HG03575 (cell line): ENCODE measurements at regions not wholly inside any gene's neighbourhood (a gene's known extent, or its start where the extent isn't known, plus 50 kb on each side); places are given as distances from the start of the nearest gene placed in this dataset.
"Not testable (repeated sequence)": the region's sequence is repeated elsewhere in the genome, so short reads cannot be mapped to it uniquely, and the experiment has no call there.

ENCODE experiments used
- ATAC-seq: cut with Tn5 transposase; IDR thresholded peaks from one replicate; pipeline ENCODE4 v1.9.1; 2021; ENCODE audit not compliant: unreplicated experiment, insufficient number of reproducible peaks, low FRiP score; ENCODE audit errors: extremely low read depth

DNA sequence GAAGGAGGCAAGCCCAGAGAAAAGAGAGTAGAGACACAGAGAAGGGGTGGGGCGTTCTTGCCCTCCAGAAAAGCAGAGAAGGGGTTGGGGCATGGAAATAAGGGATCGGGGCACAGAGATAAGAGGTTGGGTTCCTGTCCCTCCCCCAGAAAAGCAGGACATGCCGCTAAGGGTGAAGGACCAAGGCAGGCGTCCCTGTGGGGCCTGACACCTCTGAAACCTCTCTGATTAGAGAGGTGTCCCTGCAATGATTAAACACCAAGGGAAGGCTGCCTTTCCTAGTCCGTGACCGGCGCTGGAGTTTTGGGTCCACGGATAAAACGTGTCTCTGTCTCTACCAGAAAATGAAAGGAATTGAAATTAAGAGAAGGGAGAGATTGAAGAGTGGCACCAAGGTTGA is 914.0 kb upstream of the CRIM1 start:
- not testable (repeated sequence) for ATAC-seq

DNA sequence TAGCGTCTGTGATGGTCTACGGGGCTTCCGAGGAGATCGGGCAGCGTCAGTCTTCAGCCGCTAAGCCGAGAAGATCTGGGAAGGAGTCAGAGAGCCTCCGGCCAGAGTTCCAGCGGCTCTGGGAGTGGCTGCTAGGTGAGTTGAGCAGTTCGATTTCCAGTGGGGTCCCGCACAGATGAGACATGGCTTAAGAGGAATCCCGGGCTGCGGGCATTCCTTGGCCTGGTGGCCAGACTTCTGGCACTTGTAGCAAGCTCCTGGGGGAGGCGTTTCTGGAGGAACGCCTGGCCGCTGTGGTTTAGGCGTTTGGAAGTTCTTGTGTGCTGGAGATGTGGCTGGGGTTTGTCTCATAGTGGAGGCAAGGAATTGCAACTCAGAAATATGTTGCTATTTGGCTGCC is 915.3 kb upstream of the CRIM1 start:
- not testable (repeated sequence) for ATAC-seq

DNA sequence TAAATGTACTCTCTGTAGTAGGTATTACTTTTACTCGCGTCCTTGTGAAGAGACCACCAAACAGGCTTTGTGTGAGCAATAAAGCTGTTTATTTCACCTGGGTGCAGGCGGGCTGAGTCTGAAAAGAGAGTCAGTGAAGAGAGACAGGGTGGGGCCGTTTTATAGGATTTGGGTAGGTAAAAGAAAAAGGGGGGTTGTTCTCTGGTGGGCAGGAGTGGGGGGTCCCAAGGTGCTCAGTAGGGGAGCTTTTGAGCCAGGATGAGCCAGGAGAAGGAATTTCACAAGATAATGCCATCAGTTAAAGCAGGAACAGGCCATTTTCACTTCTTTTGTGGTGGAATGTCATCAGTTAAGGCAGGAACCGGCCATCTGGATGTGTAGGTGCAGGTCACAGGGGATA is 918.7 kb upstream of the CRIM1 start:
- ATAC-seq = not testable (repeated sequence)

DNA sequence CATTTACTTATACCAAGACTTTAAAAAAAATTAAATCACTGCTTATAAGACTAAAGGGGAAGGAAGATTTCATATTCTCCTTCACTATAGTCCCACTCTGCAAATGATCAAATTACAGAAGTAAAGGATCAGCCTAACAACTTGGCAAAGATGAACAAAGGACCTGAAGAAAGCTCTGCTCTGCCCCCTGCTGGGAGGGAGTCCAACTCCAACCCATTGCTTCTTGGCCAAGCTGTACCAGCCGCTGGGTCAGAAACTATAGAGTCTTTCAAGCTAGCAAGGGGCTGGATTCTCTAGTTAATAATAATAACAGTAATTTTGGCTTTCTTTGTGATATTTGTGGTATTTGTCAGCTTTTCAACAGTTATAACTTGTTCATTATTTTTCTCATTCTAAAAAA is 927.0 kb upstream of the CRIM1 start:
- no peak for ATAC-seq

DNA sequence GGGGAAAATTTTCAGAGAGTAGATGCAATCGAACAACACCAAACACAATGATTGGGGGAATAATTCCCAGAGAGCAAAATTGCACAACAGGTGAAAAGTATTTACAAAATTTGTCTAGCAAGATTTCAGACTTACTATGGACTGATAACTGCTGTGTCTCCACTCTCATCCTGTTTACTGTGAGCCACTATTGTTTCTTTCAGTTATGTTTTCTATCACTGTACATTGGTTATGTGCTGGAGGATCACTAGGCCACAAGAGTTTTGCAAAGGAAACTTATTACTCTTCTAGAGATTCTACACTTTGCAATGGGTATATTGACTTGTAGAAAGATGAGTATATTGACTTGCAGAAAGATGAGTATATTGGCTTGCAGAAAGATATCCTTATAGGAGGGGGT is 934.1 kb upstream of the CRIM1 start:
- ATAC-seq = no peak

DNA sequence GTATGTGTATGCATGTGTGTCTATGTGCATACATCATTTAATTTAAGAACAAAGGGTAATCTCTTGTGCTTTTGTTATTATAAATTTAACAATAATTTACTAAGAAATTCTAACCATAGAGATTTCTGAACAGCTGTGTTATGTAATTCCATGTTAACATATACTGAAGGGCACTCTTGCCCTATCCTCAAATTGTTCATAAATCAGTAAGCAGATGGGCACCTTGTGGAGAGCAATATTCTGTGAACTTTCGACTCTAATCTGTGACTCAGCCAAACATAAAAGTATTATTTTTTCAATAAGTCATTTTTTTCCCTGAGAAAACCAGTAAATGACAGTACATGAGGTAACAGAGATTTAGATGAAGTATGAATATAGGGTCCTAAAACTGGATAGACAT is 938.3 kb upstream of the CRIM1 start:
- ATAC-seq = no peak

DNA sequence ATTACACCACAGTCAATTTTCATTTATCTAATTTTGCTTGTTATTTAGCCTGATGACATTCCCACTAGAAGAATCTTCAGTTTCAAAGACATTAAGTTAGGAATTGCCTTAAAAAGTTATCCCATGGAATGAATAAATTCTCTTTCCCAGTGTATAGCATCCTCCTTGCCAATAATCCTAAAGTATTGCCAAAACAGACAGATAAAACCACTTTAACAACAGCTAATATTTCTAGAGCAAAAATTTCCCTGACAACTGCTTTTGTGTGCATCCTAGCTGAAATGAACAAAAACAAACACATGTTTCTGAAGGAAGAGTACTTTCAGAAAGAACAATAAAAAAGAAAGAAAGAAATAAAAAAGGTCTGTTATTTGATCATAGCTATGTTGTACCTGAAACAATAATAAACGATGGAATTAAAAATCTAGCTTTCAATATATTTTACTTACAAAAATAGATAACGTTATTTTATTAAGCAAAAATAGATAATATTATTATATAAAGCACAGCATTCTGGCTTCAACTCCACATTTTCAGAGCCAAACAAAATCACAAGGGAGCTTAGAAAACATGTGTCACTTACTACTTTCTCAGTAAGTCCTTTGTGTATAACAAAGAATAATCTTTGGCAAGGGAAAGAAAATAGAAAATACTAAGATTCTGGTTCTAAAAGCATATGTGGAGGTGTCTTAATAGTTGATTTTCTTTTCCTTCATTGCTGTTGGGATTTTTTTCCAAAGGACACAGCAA is 939.0 kb upstream of the CRIM1 start:
- ATAC-seq = no peak

DNA sequence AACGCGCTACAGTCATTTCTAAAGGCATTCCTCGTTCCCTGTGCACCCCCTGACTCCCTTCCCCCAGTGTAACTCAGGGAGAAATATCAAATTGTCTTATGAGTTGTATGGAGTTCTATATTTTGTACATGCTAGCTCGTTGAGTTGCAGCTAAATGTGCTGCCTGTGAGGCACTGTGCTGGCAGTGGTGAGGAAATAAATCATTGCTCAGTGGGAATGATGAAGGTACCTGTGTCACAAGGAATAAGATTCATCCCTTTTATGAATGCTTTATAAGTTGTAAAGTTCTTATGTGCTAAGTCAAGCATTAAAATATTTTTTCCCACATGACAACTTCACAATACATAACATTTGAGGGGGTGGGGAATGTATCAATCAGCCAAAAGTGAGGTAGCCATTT is 939.6 kb upstream of the CRIM1 start:
- ATAC-seq = no peak

DNA sequence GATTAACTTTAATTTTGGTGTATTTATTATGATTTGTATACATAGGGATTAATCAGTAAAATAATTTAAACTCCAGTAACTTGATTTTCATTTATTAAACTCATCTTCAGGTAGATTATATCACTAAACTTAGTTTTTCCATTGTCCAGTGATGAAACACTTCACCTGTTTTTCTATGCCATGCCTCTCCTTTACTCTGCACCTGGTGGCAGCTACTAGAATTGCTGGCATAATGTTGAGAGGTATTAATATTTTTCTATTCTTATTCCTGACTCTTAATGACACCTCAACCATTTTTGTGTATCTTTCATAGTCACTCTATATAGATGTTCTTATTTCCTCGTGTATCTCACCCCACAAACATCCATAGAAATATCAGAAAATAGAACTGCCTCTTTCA is 940.3 kb upstream of the CRIM1 start:
- ATAC-seq = no peak

DNA sequence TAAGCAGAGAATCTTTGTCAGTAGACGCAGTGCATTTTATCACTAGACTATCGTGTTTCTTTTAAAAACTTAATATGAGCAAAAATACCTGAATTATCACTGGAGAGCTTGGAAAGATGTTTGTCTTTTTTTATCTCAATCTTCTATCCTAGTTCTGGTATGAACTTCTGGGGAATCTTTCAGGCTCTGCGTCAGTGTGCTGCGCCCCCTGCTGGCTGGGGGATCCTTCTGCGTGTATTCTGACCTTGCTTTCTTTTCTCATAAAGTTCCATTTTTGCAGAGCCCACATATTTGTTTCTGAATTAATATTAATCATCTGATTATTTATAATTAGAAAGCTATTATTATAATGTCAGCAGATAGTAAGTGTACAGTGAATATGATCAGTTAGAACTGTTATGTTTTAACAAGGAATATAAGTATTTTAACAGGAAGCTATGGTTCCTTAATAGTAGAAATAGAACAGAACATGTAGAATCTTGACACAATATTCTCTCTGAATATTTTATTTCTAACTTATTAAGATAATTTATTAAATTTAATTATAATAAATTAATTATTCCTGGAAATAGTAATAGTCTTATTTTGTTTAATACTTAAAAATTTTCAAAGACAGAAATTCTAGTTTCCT is 945.0 kb upstream of the CRIM1 start:
- ATAC-seq = no peak

DNA sequence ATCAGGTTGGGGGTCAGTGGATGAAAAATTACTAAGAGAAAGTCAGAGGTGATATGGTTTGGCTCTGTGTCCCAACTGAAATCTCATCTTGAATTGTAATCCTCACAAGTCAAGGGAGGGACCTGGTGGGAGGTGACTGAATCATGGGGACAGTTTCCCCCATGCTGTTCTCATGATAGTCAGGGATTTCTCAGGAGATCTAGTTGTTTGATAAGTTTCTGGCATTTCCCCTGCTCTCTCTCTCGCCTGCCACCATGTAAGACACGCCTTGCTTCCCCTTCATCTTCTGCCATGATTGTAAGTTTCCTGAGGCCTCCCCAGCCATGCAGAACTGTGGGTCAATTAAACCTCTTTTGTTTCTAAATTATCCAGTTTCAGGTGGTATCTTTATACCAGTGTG is 945.8 kb upstream of the CRIM1 start:
- no peak for ATAC-seq

DNA sequence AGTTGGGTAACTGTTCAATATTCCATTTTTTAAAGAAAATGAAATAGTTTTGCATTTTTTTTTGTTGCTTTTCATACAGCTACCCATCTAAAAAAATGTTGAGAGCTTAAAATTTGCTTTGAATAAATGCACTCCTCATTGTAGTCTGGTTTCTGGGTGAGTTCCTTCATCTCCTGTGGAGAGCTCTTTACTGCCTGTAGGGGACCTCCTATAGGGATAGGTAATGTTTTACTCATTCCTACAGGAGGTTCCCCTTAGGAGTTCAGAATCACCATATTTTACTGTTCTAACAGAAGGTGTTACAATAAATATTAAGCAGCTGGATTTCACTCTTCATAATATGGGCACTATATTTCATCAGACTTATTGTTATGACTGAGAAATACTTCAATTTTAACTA is 947.3 kb upstream of the CRIM1 start:
- no peak for ATAC-seq

DNA sequence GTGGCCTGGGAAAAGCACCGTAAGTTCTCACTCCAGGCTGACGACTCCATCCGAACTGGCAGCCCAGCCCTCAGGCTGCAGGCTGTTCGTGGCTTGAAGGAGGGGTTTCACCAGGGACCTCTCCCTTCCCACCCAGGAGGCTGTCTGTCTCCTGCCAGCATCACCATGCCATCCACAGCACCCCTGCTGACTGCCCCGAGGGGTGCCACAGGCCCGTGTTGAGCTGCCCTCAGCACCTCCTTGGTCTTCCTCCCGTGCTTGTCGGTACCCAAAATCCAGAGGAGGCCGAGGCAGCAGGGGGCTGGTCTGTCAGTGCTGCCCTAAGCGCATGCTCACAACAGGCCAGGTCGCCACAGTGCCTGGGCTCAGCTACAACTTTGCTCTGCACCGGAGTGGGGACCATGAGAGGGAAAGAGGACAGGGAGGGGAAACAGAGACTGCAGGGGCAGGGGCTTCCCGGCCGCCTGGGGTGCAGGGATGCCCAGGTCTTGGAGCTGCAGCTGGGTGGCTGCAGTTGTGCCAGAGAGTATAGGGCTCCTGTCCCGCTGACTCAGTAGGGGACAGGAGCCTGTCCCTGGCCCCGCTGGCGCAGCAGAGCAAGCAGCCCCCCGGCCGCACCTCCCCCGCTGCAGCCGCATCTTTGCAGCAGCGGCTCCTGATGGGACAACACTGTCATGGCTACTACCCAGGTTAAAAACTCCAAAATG is 963.7 kb upstream of the CRIM1 start:
- ATAC-seq = no peak

DNA sequence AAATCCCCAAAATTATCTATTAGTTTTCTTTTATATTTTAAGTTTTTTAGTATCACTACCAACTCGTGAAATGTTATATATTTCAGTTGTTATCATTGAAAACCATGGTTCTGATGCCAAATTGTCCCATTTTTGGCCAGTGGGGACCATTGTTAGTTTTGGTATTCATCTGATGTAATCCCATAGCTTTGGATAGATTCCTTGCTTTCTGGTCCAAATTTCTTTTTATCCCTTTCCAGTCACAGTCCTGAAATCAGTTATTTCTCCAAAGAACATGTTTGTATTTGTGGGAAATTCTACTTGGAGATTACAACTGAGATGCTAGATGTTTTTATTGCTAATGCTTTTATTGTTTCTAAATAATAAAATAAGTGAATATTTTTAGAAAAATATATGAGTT is 976.8 kb upstream of the CRIM1 start:
- no peak for ATAC-seq

DNA sequence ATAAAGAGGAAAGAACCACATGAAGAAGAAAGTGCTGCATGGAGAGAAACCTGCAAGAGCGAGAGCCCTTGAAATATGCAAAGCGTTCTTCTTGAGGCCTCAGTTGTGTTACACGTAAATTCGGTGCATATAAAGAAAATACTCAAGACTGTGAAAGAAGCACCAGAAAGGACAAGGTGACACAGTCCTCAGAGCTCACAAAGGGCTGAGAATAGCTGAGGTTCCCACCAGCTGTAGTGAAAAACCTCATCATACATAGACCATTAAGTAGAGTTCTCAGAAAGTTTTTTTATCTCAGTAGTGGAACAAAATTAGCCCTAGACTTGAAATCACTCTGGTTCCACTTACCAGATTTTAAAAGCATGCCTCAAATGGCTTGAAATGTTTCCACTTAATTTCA is 980.7 kb upstream of the CRIM1 start:
- no peak for ATAC-seq

DNA sequence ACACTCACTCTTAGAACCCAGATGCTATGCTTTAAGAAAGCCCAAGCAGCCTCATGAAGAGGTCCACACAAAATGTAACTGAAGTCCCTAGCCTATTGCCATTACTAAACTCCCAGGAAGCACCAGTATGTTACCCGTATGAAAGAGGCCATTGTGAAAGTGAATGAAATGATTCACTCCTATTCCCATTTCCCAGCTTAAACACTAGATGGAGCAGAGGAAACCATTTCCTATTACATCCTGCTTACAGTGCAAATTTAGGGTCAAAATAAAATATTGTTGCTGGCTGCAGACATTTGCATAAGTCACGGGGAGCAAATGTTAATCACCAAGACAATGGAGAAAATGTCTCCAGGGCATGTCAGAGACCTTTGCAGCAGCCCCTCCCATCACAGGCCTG is 989.7 kb upstream of the CRIM1 start:
- ATAC-seq = no peak

DNA sequence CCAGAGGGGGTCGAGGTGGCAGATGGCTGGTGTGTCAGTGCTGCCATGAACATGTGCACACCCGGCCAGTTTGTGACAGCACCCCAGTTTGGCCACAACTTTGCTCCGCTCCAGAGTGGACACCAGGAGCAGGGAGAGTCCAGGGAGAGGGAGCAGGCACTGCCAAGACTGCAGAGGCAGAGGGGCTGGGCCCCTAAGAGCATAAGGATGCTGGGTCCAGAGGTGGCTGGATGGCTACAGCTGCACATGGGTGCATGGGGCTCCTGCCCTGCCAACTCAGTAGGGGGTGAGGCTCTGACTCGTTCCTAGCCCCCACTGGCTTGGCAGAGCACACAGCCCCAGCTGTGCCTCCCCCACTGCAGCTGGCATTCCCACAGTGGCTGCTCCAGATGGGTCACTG is 999.2 kb upstream of the CRIM1 start:
- no peak for ATAC-seq

DNA sequence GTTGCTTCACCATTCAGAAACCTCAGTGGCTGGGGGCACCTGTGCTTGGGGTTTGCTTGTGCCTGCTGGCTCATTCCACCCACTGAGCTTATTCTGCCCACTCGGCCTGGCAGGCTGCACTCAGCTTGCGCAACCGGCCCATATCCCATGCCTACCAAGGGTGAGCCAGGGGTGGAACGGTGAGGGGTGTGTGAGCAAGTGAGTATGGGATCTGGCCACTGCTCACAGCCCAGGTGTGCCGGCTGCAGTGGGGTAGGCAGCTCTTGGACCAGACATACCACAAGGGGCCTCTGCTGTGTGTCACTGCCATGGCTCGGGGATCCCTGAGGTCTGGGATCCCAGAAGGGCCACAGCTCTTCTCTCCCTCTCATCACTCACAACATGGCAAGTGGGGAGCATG is 1000.5 kb upstream of the CRIM1 start:
- no peak for ATAC-seq

DNA sequence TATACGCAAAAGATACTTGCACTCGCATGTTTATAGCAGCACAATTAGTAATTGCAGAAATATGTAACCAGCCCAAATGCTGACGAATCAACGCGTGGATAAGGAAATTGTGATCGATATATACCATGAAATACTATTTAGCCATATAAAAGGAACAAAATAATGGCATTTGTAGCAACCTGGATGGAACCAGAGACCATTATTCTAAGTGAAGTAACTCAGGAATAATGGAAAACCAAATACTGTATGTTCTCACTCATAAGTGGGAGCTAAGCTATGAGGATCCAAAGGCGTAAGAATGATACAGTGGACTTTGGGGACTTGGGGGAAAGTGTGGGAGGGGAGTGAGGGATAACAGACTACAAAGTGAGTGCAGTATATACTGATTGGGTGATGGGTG is 1008.0 kb upstream of the CRIM1 start:
- no peak for ATAC-seq

DNA sequence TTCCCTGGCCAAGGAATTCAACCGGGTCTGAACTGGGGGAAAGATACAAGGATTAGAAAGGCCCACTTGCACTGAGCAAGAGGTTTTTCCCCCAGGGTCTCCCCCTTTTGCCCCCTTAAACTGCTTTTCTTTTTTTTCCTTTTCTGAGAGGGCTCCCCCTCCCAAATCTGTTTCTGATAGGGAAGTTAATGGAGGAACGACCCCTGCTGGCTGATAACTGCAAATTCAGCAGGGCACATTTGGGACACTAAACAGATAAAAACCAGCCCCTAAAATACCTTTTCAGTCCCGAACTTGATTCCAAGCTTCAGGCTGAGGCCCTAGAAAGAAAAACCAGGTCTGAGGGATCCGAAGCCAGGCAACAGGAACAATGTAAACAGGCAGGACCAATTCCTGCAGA is 1012.4 kb upstream of the CRIM1 start:
- ATAC-seq = no peak
